GM12892 (cell line): ENCODE measurements at regions not wholly inside any gene's neighbourhood (a gene's known extent, or its start where the extent isn't known, plus 50 kb on each side); places are given as distances from the start of the nearest gene placed in this dataset.

Experiments
- POLR2A ChIP-seq: IDR thresholded peaks from 2 replicates; pipeline ENCODE4 v1.6.1; 2011; ENCODE audit warnings: low read depth, low read length, control low read depth
- POLR2AphosphoS5 ChIP-seq: IDR thresholded peaks from 2 replicates; pipeline ENCODE4 v1.6.1; 2011; ENCODE audit warnings: low read depth, low read length, control low read depth

- TF ChIP-seq POLR2A (no peak), POLR2AphosphoS5 (no peak)
Measured at GRCh38 chr1:191700922-191701321, 457.3 kb upstream of the RGS18 start.
